Duodenal mucosa (tissue), 2 donors: ENCODE measurements at regions not wholly inside any gene's neighbourhood (a gene's known extent, or its start where the extent isn't known, plus 50 kb on each side); places are given as distances from the start of the nearest gene placed in this dataset.

ENCODE experiments used
- H3K27ac ChIP-seq: one replicate; pipeline ENCODE4 v1.7.0; 2013; ENCODE audit warnings: low read depth, low read length
- H3K27me3 ChIP-seq, 2 donors: one replicate each; pipeline ENCODE4 v1.7.0; 2013; ENCODE audit warnings: low read length in 2 of 2, control low read depth in 1 of 2; ENCODE audit not compliant: insufficient read depth in 2 of 2, control insufficient read depth in 1 of 2
- H3K36me3 ChIP-seq, 2 donors: one replicate each; pipeline ENCODE4 v1.7.0; 2013; ENCODE audit warnings: low read length in 2 of 2, control low read depth in 1 of 2; ENCODE audit not compliant: insufficient read depth in 2 of 2, control insufficient read depth in 1 of 2
- H3K4me1 ChIP-seq, 2 donors: one replicate each; pipeline ENCODE4 v1.7.0; 2013; ENCODE audit warnings: low read length in 2 of 2, control low read depth in 1 of 2; ENCODE audit not compliant: insufficient read depth in 2 of 2, control insufficient read depth in 1 of 2
- H3K4me3 ChIP-seq, 2 donors: one replicate each; pipeline ENCODE4 v1.7.0; 2013; ENCODE audit warnings: low read length in 2 of 2, low read depth in 1 of 2
- H3K9ac ChIP-seq, 2 donors: one replicate each; pipeline ENCODE4 v1.7.0; 2013; ENCODE audit warnings: low read length in 2 of 2, low read depth in 1 of 2
- H3K9me3 ChIP-seq, 2 donors: one replicate each; pipeline ENCODE4 v1.7.0; 2013; ENCODE audit warnings: low read length in 2 of 2, control low read depth in 1 of 2; ENCODE audit not compliant: control insufficient read depth in 1 of 2

- Histone ChIP-seq H3K9ac (no peak overlapping the region), H3K4me1 (no peaks in the 10 kb centered on the region), H3K27me3 (no peaks in the 10 kb centered on the region), H3K27ac (no peak overlapping the region), H3K9me3 (no peaks in the 10 kb centered on the region), H3K4me3 (no peak overlapping the region), H3K36me3 (no peaks in the 10 kb centered on the region)
These were observed 119.8 kb upstream of the NEO1 start for GRCh38 chr15:72932472-72932871.

GRCh38 chr15:72927451-72927850, 124.8 kb upstream of the NEO1 start:
- H3K27ac ChIP-seq, result no peak overlapping the region
- H3K36me3 ChIP-seq, result no peaks in the 10 kb centered on the region
- H3K4me3 ChIP-seq, result no peak overlapping the region
- H3K9me3 ChIP-seq, result no peaks in the 10 kb centered on the region
- H3K9ac ChIP-seq, result no peak overlapping the region
- H3K4me1 ChIP-seq, result no peaks in the 10 kb centered on the region
- peaks cover 0 to 3% of the 10 kb centered on the region in 2 donors for H3K27me3 ChIP-seq

- Histone ChIP-seq H3K36me3 (no peaks in the 10 kb centered on the region), H3K27ac (no peak overlapping the region), H3K9me3 (no peaks in the 10 kb centered on the region), H3K9ac (no peak overlapping the region), H3K4me3 (no peak overlapping the region), H3K27me3 (peaks cover 0 to 3% of the 10 kb centered on the region in 2 donors), H3K4me1 (no peaks in the 10 kb centered on the region)
These were observed 126.6 kb upstream of the NEO1 start for GRCh38 chr15:72925661-72926060.

GRCh38 chr15:72923289-72923688, 129.0 kb upstream of the NEO1 start:
- Histone ChIP-seq H3K4me3 (no peak overlapping the region), H3K9me3 (no peaks in the 10 kb centered on the region), H3K9ac (no peak overlapping the region), H3K4me1 (no peaks in the 10 kb centered on the region), H3K27me3 (peaks cover 0 to 3% of the 10 kb centered on the region in 2 donors), H3K27ac (no peak overlapping the region), H3K36me3 (no peaks in the 10 kb centered on the region)

- no peak overlapping the region for H3K9ac ChIP-seq
- no peaks in the 10 kb centered on the region for H3K36me3 ChIP-seq
- H3K9me3 ChIP-seq, result no peaks in the 10 kb centered on the region
- H3K4me3 ChIP-seq, result no peak overlapping the region
- no peak overlapping the region for H3K27ac ChIP-seq
- H3K4me1 ChIP-seq, result no peaks in the 10 kb centered on the region
- no peaks in the 10 kb centered on the region for H3K27me3 ChIP-seq
These were observed 131.7 kb upstream of the NEO1 start for GRCh38 chr15:72920551-72920950.

- Histone ChIP-seq H3K9me3 (no peaks in the 10 kb centered on the region), H3K4me3 (no peak overlapping the region), H3K9ac (no peak overlapping the region), H3K27me3 (no peaks in the 10 kb centered on the region), H3K36me3 (no peaks in the 10 kb centered on the region), H3K4me1 (no peaks in the 10 kb centered on the region), H3K27ac (no peak overlapping the region)
These were observed 132.3 kb upstream of the NEO1 start for GRCh38 chr15:72919936-72920465.

GRCh38 chr15:72916897-72917296, 133.3 kb upstream of the ADPGK start:
- Histone ChIP-seq H3K27me3 (peaks cover 0 to 4% of the 10 kb centered on the region in 2 donors), H3K4me1 (peaks cover 0 to under 1% of the 10 kb centered on the region in 2 donors), H3K9me3 (no peaks in the 10 kb centered on the region), H3K4me3 (no peak overlapping the region), H3K36me3 (no peaks in the 10 kb centered on the region), H3K27ac (no peak overlapping the region), H3K9ac (no peak overlapping the region)

GRCh38 chr15:72916378-72916777, 132.8 kb upstream of the ADPGK start:
- H3K4me1 ChIP-seq, result peaks cover 0 to 4% of the 10 kb centered on the region in 2 donors
- H3K9me3 ChIP-seq, result no peaks in the 10 kb centered on the region
- H3K4me3 ChIP-seq, result no peak overlapping the region
- H3K9ac ChIP-seq, result no peak overlapping the region
- H3K27ac ChIP-seq, result no peak overlapping the region
- H3K27me3 ChIP-seq, result peaks cover 0 to 4% of the 10 kb centered on the region in 2 donors
- H3K36me3 ChIP-seq, result no peaks in the 10 kb centered on the region

- no peaks in the 10 kb centered on the region for H3K36me3 ChIP-seq
- H3K27me3 ChIP-seq, result peaks cover 0 to 4% of the 10 kb centered on the region in 2 donors
- no peak overlapping the region for H3K27ac ChIP-seq
- H3K4me1 ChIP-seq, result peaks cover 0 to 4% of the 10 kb centered on the region in 2 donors
- no peak overlapping the region for H3K4me3 ChIP-seq
- no peaks in the 10 kb centered on the region for H3K9me3 ChIP-seq
- H3K9ac ChIP-seq, result no peak overlapping the region
These were observed 132.3 kb upstream of the ADPGK start for GRCh38 chr15:72915843-72916242.

GRCh38 chr15:72912996-72913395, 129.4 kb upstream of the ADPGK start:
- Histone ChIP-seq H3K9ac (no peak overlapping the region), H3K27ac (no peak overlapping the region), H3K9me3 (no peaks in the 10 kb centered on the region), H3K36me3 (no peaks in the 10 kb centered on the region), H3K4me3 (no peak overlapping the region), H3K4me1 (peaks cover 0 to 4% of the 10 kb centered on the region in 2 donors), H3K27me3 (peaks cover 0 to 4% of the 10 kb centered on the region in 2 donors)

GRCh38 chr15:72912121-72912520, 128.6 kb upstream of the ADPGK start:
- Histone ChIP-seq H3K9ac (no peak overlapping the region), H3K27ac (no peak overlapping the region), H3K36me3 (no peaks in the 10 kb centered on the region), H3K4me1 (peaks cover 0 to 4% of the 10 kb centered on the region in 2 donors), H3K4me3 (no peak overlapping the region), H3K27me3 (peaks cover 0 to 4% of the 10 kb centered on the region in 2 donors), H3K9me3 (no peaks in the 10 kb centered on the region)
